ENCODE measurements at regions not wholly inside any gene's neighbourhood (a gene's known extent, or its start where the extent isn't known, plus 50 kb on each side); places are given as distances from the start of the nearest gene placed in this dataset.

DNA sequence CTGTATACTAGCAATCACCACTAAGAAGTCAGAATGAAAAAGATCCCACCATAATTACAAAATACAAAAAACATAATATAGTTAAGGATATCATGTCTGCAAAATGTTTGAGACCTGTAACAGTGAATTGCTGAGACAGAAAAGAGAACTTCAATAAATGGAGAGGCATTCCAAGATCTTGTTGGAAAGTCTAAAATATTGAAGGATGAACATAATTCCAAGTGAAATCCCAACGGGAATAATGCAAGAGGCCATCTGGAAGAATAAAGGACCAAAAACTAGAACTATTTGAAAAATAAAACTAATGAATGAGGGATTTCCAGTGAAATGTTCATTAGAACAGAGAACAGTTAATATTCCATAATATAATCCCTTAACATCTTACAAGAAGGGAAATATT is 110.9 kb downstream of the COL6A6 start:
- Histone ChIP-seq H3K4me3 (no peak overlapping the region), H3K27ac (no peak overlapping the region), H3K27me3 (no peaks in the 10 kb centered on the region), H3K9me3 (no peaks in the 10 kb centered on the region), H3K4me1 (peaks cover 0 to 20% (median 0%) of the 10 kb centered on the region in 3 donors), H3K36me3 (no peaks in the 10 kb centered on the region)
- TF ChIP-seq CTCF (IDR thresholded peaks at IDR 0.05) (no peak), POLR2A (IDR thresholded peaks at IDR 0.05) (no peak)
- intact Hi-C loops (cut with DNase I) = no loop called here
- 56 to 60% methylated on average over 1 of the region's 1 CpG for WGBS, 2 donors
- DNase-seq = no peak

Data from esophagus squamous epithelium (tissue), 5 donors.